SK-N-MC (cell line): ENCODE measurements at regions not wholly inside any gene's neighbourhood (a gene's known extent, or its start where the extent isn't known, plus 50 kb on each side); places are given as distances from the start of the nearest gene placed in this dataset.

Source experiments
- DNase-seq: peaks from one replicate; pipeline ENCODE4 v3.0.0-alpha.2; 2011; ENCODE audit warnings: low read depth, low spot score
- H3K27ac ChIP-seq: fragments of 200-600 bp; sonication (generic); 2 replicates; pipeline ENCODE4 v1.5.1; 2016; ENCODE audit warnings: mixed run types
- H3K36me3 ChIP-seq: fragments of 200-600 bp; sonication (generic); 2 replicates; pipeline ENCODE4 v1.6.1; 2017; ENCODE audit warnings: antibody characterized with exemption, low read length, mixed read lengths; ENCODE audit not compliant: insufficient read depth
- H3K4me3 ChIP-seq: fragments of 200-600 bp; sonication (generic); 2 replicates; pipeline ENCODE4 v1.5.1; 2016
- H3K9ac ChIP-seq: fragments of 200-600 bp; sonication (generic); 2 replicates; pipeline ENCODE4 v1.8.0; 2017; ENCODE audit warnings: mixed run types, mixed read lengths; ENCODE audit not compliant: insufficient read length
- H3K9me3 ChIP-seq: fragments of 200-600 bp; sonication (generic); 2 replicates; pipeline ENCODE4 v1.6.1; 2017; ENCODE audit warnings: low read depth, mild to moderate bottlenecking, antibody characterized with exemption, low read length, moderate library complexity, mixed read lengths
- EZH2 ChIP-seq: fragments of 200-600 bp; sonication (generic); IDR thresholded peaks from one replicate; pipeline ENCODE4 v1.6.1; 2017; ENCODE audit warnings: antibody characterized with exemption
- FOXP2 ChIP-seq: optimal IDR thresholded peaks from 2 replicates; pipeline ENCODE3; 2011; ENCODE audit warnings: mild to moderate bottlenecking, moderate library complexity; ENCODE audit not compliant: insufficient read depth; ENCODE audit errors: extremely low read length, control extremely low read depth
- POLR2AphosphoS5 ChIP-seq: IDR thresholded peaks from 2 replicates; pipeline ENCODE4 v1.6.1; 2012; ENCODE audit warnings: mild to moderate bottlenecking, low read depth, low read length, borderline replicate concordance

- Histone ChIP-seq H3K9me3 (peaks cover 2% of the 10 kb centered on the region; the same call in 1 of the 2 replicates), H3K36me3 (no peaks in the 10 kb centered on the region), H3K4me3 (no peak overlapping the region), H3K27ac (no peak overlapping the region), H3K9ac (no peak overlapping the region)
- DNase-seq: no peak
- TF ChIP-seq FOXP2 (no peak), POLR2AphosphoS5 (no peak), EZH2 (no peak)
These were observed 382.5 kb upstream of the CBLB start for GRCh38 chr3:106251160-106251892.

- Histone ChIP-seq H3K36me3 (no peaks in the 10 kb centered on the region), H3K9ac (no peak overlapping the region), H3K4me3 (no peak overlapping the region), H3K9me3 (peaks cover 2% of the 10 kb centered on the region; the same call in 1 of the 2 replicates), H3K27ac (no peak overlapping the region)
- TF ChIP-seq FOXP2 (no peak), POLR2AphosphoS5 (no peak), EZH2 (no peak)
- DNase-seq: no peak
These were observed 387.0 kb upstream of the CBLB start for GRCh38 chr3:106255870-106256248.

- no peak overlapping the region for H3K4me3 ChIP-seq
- H3K9ac ChIP-seq: no peak overlapping the region
These were observed 387.6 kb upstream of the CBLB start for GRCh38 chr3:106256249-106256957.

GRCh38 chr3:106257172-106257571, 388.4 kb upstream of the CBLB start:
- Histone ChIP-seq H3K9ac (no peak overlapping the region), H3K27ac (no peak overlapping the region), H3K4me3 (no peak overlapping the region), H3K36me3 (no peaks in the 10 kb centered on the region), H3K9me3 (peaks cover 2% of the 10 kb centered on the region; the same call in 1 of the 2 replicates)
- no peak for DNase-seq
- no peak for TF ChIP-seq POLR2AphosphoS5
- no peak for TF ChIP-seq EZH2
- TF ChIP-seq FOXP2: no peak

More at GRCh38 chr3:106256249-106256957, 387.6 kb upstream of the CBLB start:
- no peak for TF ChIP-seq EZH2
- H3K36me3 ChIP-seq: no peaks in the 10 kb centered on the region
- no peak overlapping the region for H3K27ac ChIP-seq
- peaks cover 2% of the 10 kb centered on the region; the same call in 1 of the 2 replicates for H3K9me3 ChIP-seq
- DNase-seq: no peak

- H3K9ac ChIP-seq: no peak overlapping the region
- no peaks in the 10 kb centered on the region for H3K9me3 ChIP-seq
- no peaks in the 10 kb centered on the region for H3K36me3 ChIP-seq
- DNase-seq: no peak
- no peak for TF ChIP-seq FOXP2
- TF ChIP-seq POLR2AphosphoS5: no peak
- TF ChIP-seq EZH2: no peak
- no peak overlapping the region for H3K27ac ChIP-seq
- no peak overlapping the region for H3K4me3 ChIP-seq
These were observed 392.6 kb upstream of the CBLB start for GRCh38 chr3:106261396-106261795.

GRCh38 chr3:106261915-106262683, 393.3 kb upstream of the CBLB start:
- DNase-seq: no peak
- Histone ChIP-seq H3K27ac (no peak overlapping the region), H3K9ac (no peak overlapping the region), H3K9me3 (no peaks in the 10 kb centered on the region), H3K36me3 (no peaks in the 10 kb centered on the region), H3K4me3 (no peak overlapping the region)
- TF ChIP-seq FOXP2 (no peak), POLR2AphosphoS5 (no peak)

- Histone ChIP-seq H3K4me3 (no peak overlapping the region), H3K9me3 (no peaks in the 10 kb centered on the region), H3K9ac (no peak overlapping the region), H3K36me3 (no peaks in the 10 kb centered on the region), H3K27ac (no peak overlapping the region)
- DNase-seq: no peak
- TF ChIP-seq POLR2AphosphoS5 (no peak), EZH2 (no peak), FOXP2 (no peak)
These were observed 394.2 kb upstream of the CBLB start for GRCh38 chr3:106263011-106263410.

- Histone ChIP-seq H3K27ac (no peak overlapping the region), H3K4me3 (no peak overlapping the region), H3K9ac (no peak overlapping the region), H3K9me3 (no peaks in the 10 kb centered on the region), H3K36me3 (no peaks in the 10 kb centered on the region)
- no peak for DNase-seq
- no peak for TF ChIP-seq FOXP2
- no peak for TF ChIP-seq POLR2AphosphoS5
- TF ChIP-seq EZH2: no peak
These were observed 394.7 kb upstream of the CBLB start for GRCh38 chr3:106263546-106263945.

DNA sequence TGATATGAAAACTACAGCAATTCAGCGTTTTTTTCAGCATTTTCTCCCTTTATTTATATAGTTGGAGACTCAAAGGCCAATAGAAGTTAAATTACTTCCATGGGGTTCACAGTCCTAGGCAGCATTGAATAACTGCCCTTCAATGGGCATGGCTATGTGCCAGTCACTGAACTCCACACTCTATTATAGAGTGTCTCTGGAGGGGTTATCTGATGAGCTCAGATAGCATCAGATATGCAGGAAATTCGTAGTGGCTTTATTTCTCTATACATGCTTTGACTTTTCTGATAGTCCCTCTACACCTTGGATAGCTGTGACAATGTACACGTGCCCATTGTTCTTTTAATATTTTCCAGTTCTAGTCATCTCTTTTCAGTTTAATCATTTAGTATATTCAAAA, 396.9 kb upstream of the CBLB start:
- Histone ChIP-seq H3K4me3 (no peak overlapping the region), H3K9ac (no peak overlapping the region), H3K36me3 (no peaks in the 10 kb centered on the region), H3K27ac (no peak overlapping the region), H3K9me3 (no peaks in the 10 kb centered on the region)
- no peak for DNase-seq
- no peak for TF ChIP-seq EZH2
- TF ChIP-seq POLR2AphosphoS5: no peak
- no peak for TF ChIP-seq FOXP2
